SK-N-MC (cell line): ENCODE measurements at regions not wholly inside any gene's neighbourhood (a gene's known extent, or its start where the extent isn't known, plus 50 kb on each side); places are given as distances from the start of the nearest gene placed in this dataset.

ENCODE experiments used
- DNase-seq: peaks from one replicate; pipeline ENCODE4 v3.0.0-alpha.2; 2011; ENCODE audit warnings: low read depth, low spot score
- H3K27ac ChIP-seq: fragments of 200-600 bp; sonication (generic); 2 replicates; pipeline ENCODE4 v1.5.1; 2016; ENCODE audit warnings: mixed run types
- H3K36me3 ChIP-seq: fragments of 200-600 bp; sonication (generic); 2 replicates; pipeline ENCODE4 v1.6.1; 2017; ENCODE audit warnings: antibody characterized with exemption, low read length, mixed read lengths; ENCODE audit not compliant: insufficient read depth
- H3K4me3 ChIP-seq: fragments of 200-600 bp; sonication (generic); 2 replicates; pipeline ENCODE4 v1.5.1; 2016
- H3K9ac ChIP-seq: fragments of 200-600 bp; sonication (generic); 2 replicates; pipeline ENCODE4 v1.8.0; 2017; ENCODE audit warnings: mixed run types, mixed read lengths; ENCODE audit not compliant: insufficient read length
- H3K9me3 ChIP-seq: fragments of 200-600 bp; sonication (generic); 2 replicates; pipeline ENCODE4 v1.6.1; 2017; ENCODE audit warnings: low read depth, mild to moderate bottlenecking, antibody characterized with exemption, low read length, moderate library complexity, mixed read lengths
- EZH2 ChIP-seq: fragments of 200-600 bp; sonication (generic); IDR thresholded peaks from one replicate; pipeline ENCODE4 v1.6.1; 2017; ENCODE audit warnings: antibody characterized with exemption
- FOXP2 ChIP-seq: optimal IDR thresholded peaks from 2 replicates; pipeline ENCODE3; 2011; ENCODE audit warnings: mild to moderate bottlenecking, moderate library complexity; ENCODE audit not compliant: insufficient read depth; ENCODE audit errors: extremely low read length, control extremely low read depth
- POLR2AphosphoS5 ChIP-seq: IDR thresholded peaks from 2 replicates; pipeline ENCODE4 v1.6.1; 2012; ENCODE audit warnings: mild to moderate bottlenecking, low read depth, low read length, borderline replicate concordance

DNA sequence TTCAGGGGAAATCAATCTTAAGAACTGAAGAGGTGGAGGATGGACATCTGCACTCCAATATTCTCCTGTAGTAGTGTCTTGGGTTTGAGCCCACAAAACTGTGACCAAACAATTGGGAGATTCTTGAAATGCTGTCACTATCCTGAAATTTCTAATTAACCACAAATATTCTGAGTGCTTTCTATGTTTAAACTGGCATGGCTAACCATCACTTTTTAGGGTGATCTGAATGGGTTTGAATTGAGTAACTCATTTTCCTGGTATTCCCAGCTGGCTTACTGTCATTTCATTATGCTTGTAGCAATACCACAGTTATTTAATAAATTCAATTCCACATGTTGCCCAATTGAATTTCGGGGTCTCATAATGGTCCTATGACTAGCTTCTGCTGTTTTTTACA is 216.9 kb upstream of the DCBLD2 start:
- no peak for TF ChIP-seq EZH2
- H3K27ac ChIP-seq: no peak overlapping the region
- DNase-seq: no peak

DNA sequence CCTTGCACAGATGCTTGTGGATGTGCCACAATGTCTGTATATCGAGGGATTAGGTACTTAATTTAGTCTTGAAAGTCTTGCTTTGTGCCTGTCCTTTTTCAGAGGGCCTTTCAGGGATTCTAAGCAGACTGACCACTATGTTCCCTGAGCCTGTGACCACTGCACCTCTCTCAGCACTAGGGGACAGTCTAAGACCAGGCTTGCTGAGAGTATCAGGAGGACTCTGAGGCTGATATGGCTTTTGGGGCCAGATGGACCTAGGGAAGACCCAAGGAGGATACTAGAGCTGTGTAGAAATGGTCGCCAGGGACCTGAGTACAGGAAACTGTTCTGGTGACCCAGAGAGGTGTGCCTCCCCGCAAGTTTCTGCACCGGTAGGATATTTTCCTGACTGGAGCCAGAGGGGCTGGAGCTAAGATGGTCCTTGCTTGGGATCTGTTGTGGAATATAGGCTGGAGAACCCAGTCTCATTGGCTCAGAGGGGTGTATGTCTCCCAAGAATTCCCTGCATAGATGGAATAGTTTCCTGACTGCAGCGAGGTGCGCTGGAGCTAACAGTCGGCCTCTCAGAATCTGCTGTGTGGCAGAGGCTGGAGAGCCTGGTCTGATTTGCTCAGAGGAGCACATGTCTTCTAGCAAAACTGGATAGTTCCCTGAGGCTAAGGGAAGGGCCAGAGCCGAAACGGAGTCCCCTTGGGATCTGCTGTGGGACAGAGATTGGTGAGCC is 213.2 kb upstream of the DCBLD2 start:
- DNase-seq: no peak
- Histone ChIP-seq H3K27ac (no peak overlapping the region), H3K9me3 (no peaks in the 10 kb centered on the region), H3K36me3 (no peaks in the 10 kb centered on the region), H3K9ac (no peak overlapping the region), H3K4me3 (no peak overlapping the region)
- TF ChIP-seq EZH2: no peak
- no peak for TF ChIP-seq POLR2AphosphoS5
- no peak for TF ChIP-seq FOXP2

More for the DNA sequence above, 216.9 kb upstream of the DCBLD2 start:
- H3K36me3 ChIP-seq: no peaks in the 10 kb centered on the region
- H3K9ac ChIP-seq: no peak overlapping the region
- no peaks in the 10 kb centered on the region for H3K9me3 ChIP-seq
- no peak overlapping the region for H3K4me3 ChIP-seq

DNA sequence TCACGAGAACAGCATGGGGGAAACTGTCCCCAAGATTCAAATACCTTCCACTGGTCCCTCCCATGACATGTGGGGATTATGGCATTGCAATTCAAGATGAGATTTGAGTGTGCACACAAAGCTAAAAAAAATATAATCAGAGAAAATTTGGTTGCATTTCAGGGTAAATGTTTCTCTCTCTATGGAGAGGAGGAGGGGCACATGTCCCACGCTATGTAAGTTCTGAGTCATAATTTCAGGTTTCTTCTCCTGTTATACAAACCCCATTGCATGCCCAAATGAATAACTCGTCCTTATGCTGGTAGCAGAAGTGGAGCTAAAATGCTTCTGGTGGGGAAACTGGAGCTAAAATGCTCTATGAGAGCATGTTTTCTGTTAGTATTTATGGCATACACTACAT is 209.7 kb upstream of the DCBLD2 start:
- no peak for TF ChIP-seq FOXP2
- TF ChIP-seq EZH2: no peak
- H3K27ac ChIP-seq: no peak overlapping the region
- H3K4me3 ChIP-seq: no peak overlapping the region
- no peak for DNase-seq
- no peaks in the 10 kb centered on the region for H3K36me3 ChIP-seq
- H3K9ac ChIP-seq: no peak overlapping the region
- no peaks in the 10 kb centered on the region for H3K9me3 ChIP-seq

DNA sequence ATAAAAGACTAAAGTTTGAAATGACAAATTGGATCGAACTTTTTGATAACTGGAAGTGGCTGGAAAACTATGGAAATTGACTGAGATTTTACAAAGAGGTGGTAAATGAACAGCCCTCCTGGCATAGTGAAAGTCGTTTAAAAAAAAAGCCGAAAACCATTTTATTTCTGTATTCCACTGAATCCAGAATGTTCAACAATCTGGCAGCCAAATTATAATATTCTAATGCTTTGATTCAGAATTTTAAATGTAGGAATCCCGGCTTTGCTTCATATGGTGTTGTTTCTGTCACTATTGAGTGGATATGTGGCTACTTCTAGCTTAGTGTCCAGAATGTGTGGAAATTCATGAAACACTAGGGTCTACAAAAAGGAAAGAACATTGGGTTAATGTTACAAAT is 208.9 kb upstream of the DCBLD2 start:
- Histone ChIP-seq H3K9ac (no peak overlapping the region), H3K4me3 (no peak overlapping the region), H3K36me3 (no peaks in the 10 kb centered on the region), H3K9me3 (no peaks in the 10 kb centered on the region), H3K27ac (no peak overlapping the region)
- no peak for DNase-seq
- no peak for TF ChIP-seq EZH2
- no peak for TF ChIP-seq POLR2AphosphoS5
- TF ChIP-seq FOXP2: no peak

DNA sequence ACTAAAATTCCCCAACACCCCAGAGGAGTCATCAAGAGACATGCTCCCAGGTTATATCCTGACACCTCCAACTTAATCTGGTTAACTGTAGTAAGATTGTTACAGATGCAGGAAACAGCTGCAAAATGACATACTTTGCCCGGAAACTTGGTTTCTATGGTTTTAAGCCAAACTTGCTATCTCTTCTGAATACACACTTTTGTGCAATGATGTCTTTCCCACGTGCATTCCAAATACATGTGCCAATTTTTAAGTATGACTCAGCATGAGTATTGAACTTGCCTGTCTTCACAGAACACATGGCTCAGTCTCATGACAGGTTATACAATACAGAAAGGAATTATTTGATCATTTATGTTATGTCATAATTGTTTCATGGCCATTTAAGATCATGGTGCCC is 207.0 kb upstream of the DCBLD2 start:
- Histone ChIP-seq H3K4me3 (no peak overlapping the region), H3K27ac (no peak overlapping the region), H3K9me3 (no peaks in the 10 kb centered on the region), H3K9ac (no peak overlapping the region), H3K36me3 (no peaks in the 10 kb centered on the region)
- no peak for DNase-seq
- TF ChIP-seq POLR2AphosphoS5 (no peak), EZH2 (no peak), FOXP2 (no peak)

DNA sequence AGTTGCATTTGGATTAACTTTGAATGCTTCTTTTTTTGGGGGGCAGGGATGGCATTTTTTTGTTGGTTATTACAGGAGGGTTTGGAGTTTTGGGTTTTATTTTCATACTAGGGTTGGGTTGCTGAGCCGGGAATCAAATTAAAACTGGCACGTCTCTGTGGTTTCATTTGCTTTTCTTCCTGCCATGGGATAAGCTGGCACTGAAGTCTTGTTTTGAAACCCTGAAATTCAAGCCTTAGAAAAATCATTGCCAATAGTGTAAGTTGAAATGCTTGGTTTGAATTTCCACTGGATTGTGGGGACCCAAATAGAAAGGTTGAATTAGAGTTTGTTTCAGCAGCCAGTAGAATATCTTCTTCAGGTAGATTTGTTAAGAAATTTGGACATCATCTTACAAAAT is 193.1 kb upstream of the DCBLD2 start:
- H3K9me3 ChIP-seq: no peaks in the 10 kb centered on the region
- no peak for DNase-seq
- TF ChIP-seq EZH2 (no peak), POLR2AphosphoS5 (no peak), FOXP2 (no peak)
- no peak overlapping the region for H3K27ac ChIP-seq
- no peaks in the 10 kb centered on the region for H3K36me3 ChIP-seq
- H3K4me3 ChIP-seq: no peak overlapping the region
- H3K9ac ChIP-seq: no peak overlapping the region

DNA sequence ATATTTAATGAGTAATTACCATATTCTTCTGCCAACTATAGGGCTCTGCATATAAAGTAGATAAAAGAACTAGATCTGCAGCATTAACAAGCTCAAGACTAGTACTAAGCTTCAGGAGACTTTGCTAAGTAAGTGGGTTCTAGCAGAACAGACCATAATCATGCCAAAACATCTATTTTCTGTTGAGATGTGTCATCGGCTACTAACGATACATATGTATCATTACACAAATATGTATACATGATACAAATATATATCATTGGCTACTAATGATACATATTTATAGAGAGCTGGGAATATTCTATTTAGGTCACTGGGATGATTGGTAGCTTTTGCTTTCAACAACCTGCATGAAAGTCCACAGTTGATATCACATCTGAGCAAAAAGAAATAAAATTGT is 185.8 kb upstream of the DCBLD2 start:
- no peak for TF ChIP-seq POLR2AphosphoS5
- TF ChIP-seq EZH2: no peak
- TF ChIP-seq FOXP2: no peak
- Histone ChIP-seq H3K9me3 (no peaks in the 10 kb centered on the region), H3K27ac (no peak overlapping the region), H3K4me3 (no peak overlapping the region), H3K36me3 (no peaks in the 10 kb centered on the region), H3K9ac (no peak overlapping the region)
- DNase-seq: no peak

DNA sequence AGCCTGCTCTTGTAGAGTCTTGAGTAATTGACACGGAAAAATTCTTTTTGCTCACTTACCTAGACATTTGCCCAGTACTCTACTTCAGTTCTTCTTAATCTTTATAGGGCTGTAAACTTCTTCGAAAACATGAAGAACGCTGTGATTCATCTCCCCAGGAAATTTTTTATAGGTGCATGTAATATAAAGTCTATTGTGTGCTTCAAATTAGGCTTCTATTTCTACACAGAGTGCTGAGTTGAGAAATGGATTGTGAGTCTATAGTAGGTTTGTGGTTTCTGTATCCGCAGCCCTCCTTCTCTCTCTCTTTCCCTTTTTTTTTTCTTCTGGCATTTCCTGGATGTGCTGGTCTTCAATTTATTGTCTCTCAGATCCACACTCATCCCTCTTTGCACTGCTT is 183.3 kb upstream of the DCBLD2 start:
- Histone ChIP-seq H3K36me3 (no peaks in the 10 kb centered on the region), H3K27ac (no peak overlapping the region), H3K9me3 (no peaks in the 10 kb centered on the region), H3K4me3 (peak overlapping the region; percentile 17), H3K9ac (no peak overlapping the region)
- peak; percentile 39 for DNase-seq
- no peak for TF ChIP-seq FOXP2

DNA sequence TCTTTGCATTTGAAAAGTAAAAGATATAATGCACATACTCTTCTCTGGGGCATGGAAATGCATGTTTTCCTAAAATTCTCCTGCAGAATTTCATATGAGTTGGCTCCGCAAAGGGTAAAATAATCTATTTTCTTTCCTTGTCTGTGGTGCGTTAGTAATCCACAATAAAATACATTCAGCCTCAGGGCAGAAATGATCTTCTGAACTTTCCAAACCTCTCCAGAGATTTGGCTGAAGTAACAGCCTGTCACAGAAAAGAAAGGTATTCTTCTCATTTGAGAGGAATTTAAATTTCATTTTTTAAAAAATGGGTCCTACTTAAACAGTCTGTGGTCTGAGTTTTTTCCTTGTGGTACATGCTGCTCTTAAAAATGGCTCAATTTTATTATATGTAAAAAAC is 182.7 kb upstream of the DCBLD2 start:
- Histone ChIP-seq H3K9me3 (no peaks in the 10 kb centered on the region), H3K9ac (no peak overlapping the region), H3K27ac (no peak overlapping the region), H3K4me3 (no peak overlapping the region), H3K36me3 (no peaks in the 10 kb centered on the region)
- no peak for DNase-seq
- TF ChIP-seq EZH2 (no peak), FOXP2 (no peak), POLR2AphosphoS5 (no peak)
